GM19455 (cell line): ENCODE measurements at regions not wholly inside any gene's neighbourhood (a gene's known extent, or its start where the extent isn't known, plus 50 kb on each side); places are given as distances from the start of the nearest gene placed in this dataset.
"Not testable (repeated sequence)": the region's sequence is repeated elsewhere in the genome, so short reads cannot be mapped to it uniquely, and the experiment has no call there.

Experiments used
- ATAC-seq: cut with Tn5 transposase; IDR thresholded peaks from one replicate; pipeline ENCODE4 v1.9.1; 2021; ENCODE audit not compliant: unreplicated experiment

DNA sequence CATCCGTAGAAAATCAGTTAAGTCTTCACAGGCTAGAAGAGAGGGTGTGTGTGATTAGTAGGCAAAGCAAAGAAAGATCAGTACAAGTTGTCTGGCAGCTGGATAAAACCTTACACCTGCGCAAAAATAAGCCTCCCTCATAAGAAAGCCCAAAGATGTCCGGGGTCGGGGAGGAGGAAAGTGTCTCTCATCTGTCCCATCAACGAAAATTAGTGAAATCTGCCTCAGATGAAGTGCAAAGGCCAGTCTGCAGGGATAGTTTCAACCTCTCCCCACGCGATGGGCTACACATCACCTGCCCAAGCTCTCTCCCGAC is 333.9 kb downstream of the SRGAP2C start:
- ATAC-seq: no peak

DNA sequence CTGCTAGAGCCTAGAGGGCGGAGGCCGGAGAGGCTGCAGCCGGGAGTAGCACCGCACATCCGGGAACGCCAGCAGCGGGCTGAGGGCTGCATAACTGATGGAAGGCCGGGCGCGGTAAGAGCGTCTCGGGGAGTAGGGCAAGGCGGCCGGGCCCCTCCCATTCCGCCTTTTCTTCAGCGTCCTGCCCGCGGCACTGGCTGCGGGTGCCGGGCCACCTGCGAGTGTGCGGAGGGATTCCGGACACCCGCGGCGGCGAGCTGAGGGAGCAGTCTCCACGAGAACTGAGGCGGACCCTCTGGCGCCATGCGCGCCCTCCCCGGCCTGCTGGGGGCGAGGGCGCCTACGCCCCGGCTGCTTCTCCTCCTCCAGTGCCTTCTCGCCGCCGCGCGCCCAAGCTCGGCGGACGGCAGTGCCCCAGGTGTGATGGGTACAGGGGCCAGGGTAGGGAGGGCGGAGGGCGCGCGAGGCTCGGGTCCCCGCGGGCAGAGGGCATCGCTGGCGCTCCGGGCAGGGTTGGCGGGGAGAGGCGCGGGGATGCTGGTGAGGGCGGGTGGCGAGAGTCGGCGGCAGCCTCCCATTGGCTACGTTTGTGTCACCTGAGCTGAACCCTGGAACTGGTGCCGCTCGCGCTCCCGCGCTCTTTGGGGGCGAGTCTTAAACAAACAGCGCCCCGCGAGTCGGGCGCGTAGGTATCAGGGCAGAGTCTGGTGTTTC is 334.4 kb downstream of the SRGAP2C start:
- no peak for ATAC-seq

DNA sequence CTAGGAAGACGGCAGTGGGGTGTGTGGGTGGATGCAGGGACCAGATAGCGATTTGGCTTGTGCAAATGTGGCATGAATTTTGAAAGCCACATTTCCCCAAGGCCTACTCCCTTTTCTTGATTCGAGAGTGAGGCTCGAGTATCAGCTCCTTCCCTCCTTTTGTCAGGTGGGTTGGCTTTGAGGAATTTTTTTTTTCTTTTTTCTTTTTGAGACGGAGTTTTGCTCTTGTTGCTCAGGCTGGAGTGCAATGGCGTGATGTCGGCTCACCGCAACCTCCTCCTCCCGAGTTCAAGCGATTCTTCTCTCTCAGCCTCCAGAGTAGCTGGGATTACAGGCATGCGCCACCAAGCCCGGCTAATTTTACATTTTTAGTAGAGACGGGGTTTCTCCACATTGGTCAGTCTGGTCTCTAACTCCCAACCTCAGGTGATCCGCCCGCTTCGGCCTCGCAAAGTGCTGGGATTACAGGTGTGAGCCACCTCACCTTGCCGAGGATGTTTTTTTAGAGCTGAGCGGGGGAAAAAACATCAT is 335.0 kb downstream of the SRGAP2C start:
- ATAC-seq: not testable (repeated sequence)

GRCh38 chr1:121522061-121522759 is 337.4 kb downstream of the SRGAP2C start:
- no peak for ATAC-seq

DNA sequence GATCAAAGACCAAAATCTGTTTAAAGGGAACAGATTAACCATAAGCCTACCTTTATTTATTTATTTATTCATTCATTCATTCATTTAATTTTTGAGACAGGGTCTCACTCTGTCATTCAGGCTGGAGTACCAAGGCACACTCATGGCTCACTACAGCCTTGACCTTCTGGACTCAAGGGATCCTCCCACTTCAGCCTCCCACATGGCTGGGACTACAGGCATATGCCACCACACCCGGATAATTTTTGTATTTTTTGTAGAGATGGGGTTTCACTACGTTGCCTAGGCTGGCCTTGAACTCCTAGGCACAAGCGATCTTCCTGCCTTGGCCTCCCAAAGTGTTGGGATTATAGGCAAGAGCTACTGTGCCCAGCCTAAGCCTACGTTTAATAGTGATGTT is 338.3 kb downstream of the SRGAP2C start:
- not testable (repeated sequence) for ATAC-seq

- no peak for ATAC-seq
These were observed 340.6 kb downstream of the SRGAP2C start for GRCh38 chr1:121525355-121525754.

GRCh38 chr1:121528958-121529357 is 344.2 kb downstream of the SRGAP2C start:
- not testable (repeated sequence) for ATAC-seq

GRCh38 chr1:121530026-121530425 is 345.3 kb downstream of the SRGAP2C start:
- not testable (repeated sequence) for ATAC-seq

DNA sequence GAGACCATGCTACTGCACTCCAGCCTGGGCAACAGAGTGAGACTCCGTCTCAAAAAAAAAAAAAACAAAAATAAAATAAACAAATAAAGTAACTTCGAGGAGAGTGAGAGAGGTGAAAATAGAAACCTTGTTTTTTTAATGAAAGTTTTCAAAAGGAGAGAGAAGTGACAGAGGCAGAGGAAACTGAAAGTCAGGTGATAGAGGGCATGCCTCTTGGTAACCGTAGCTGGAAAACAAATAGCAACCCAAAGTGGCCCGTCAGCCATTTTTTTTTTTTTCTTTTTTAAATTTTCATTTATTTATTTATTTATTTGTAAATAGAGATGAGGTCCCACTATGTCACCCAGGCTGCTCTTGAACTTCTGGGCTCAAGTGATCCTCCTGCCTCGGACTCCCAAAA is 347.0 kb downstream of the SRGAP2C start:
- ATAC-seq: not testable (repeated sequence)

DNA sequence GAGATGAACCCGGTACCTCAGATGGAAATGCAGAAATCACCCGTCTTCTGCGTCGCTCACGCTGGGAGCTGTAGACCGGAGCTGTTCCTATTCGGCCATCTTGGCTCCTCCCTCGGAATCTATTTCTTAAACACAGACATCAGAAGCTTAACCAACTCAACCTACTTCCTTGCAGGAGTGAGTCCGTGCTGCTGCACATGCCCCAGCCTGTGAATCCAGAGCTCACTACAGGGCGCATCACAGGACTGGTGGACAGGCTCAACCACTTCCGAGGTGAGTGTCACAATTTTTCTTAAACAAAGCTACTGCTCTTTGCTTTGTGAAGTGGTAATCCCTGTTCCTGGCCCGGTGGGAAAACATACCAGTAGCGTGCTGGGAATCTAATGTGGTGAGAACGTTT is 353.4 kb downstream of the SRGAP2C start:
- ATAC-seq: not testable (repeated sequence)

- no peak for ATAC-seq
These were observed 354.3 kb downstream of the SRGAP2C start for GRCh38 chr1:121538943-121539575.

GRCh38 chr1:121543988-121544387 is 359.2 kb downstream of the SRGAP2C start:
- ATAC-seq: not testable (repeated sequence)

DNA sequence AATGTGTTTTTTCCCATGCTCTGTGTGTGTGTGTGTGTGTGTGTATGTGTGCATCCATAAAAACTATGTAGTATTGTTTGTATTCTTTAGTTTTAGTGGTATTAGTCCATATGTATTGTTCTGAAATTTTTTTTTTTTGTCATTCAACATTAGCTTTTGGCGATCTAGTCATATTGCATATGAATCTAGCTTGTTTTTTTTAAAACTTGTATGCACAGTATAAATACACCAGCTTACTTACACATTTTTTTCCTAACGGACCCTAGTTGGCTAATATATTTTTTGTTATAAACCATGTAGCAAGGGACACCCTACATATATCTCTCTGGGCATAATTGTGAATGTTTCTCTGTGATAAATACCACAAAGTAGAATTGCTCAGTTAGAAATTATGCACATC is 359.7 kb downstream of the SRGAP2C start:
- no peak for ATAC-seq

GRCh38 chr1:121545899-121546298 is 361.1 kb downstream of the SRGAP2C start:
- ATAC-seq: not testable (repeated sequence)

DNA sequence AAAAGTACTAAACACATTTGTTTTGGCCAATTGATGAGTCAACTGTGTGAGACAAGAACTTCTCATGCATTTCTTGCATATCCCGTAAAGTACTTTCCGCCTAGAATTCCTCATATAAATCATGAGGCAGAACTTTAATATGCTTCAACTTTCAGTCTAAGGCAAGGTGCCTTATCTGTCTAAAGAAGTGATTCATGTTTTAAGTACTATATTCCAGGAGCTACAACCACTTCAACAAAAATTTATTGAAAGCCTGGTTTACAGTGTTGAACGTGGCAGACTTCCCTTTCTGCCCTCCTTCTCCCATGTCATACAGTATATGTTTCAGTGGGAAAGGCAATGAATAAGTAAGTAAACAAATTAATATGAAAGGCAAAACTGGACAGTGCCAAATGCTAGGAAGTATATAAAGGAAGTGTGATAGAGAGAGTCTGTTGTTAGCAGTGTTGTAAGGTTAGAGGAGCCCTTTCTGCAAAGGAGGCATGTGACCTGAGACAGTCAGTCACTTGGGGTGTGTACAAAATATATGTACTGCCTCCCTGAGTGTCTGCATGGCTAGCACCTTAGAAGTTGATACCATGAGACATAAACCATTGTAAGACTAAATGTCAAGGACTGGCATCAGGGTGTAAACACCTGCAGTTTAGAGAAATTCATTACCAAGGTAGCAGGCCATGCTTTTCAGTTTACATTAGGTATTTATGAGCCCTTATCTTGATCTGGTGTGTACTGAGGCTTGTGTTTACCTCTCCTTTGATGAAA is 362.2 kb downstream of the SRGAP2C start:
- no peak for ATAC-seq

GRCh38 chr1:121547726-121548125 is 363.0 kb downstream of the SRGAP2C start:
- ATAC-seq: not testable (repeated sequence)

GRCh38 chr1:121550817-121551216 is 366.0 kb downstream of the SRGAP2C start:
- ATAC-seq: not testable (repeated sequence)

DNA sequence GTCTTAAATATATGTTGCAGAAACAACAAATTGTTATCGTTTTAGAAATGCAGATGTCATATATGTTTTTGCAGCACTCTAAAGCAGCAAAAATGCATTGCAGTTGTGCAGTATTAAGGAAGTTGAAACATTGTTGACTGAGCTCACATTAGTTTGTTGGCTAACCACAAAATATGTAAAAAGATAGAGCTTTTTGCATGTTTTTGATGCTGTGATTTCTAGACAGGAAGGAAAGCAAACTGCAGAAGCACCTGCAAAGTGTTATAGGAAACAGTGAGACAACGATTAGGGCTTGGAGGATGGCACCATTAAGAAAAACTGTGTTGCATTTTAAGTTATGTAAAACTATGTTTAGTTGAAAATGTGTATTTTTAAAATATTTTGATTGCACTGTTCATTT is 366.7 kb downstream of the SRGAP2C start:
- ATAC-seq: not testable (repeated sequence)

- not testable (repeated sequence) for ATAC-seq
These were observed 371.8 kb downstream of the SRGAP2C start for GRCh38 chr1:121556560-121556959.

DNA sequence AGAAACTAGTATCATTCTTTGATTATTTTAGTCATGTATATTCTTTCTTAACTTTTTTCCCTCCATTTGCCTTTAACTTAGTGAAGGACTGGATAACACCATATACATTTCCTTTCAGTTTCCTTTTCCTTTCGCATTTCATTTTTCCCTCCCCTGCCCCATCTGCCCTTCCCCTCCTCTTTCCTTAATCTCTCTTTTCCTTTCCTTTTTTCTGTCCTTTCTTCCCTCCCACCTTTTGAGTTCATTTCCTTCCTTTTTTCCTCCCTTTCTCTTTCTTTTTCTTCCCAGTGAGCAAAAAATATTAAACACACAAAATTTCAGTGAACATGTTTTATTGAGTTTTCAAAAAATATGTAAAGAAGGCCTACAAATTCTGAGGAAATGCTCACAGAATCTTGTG is 373.3 kb downstream of the SRGAP2C start:
- ATAC-seq: not testable (repeated sequence)

DNA sequence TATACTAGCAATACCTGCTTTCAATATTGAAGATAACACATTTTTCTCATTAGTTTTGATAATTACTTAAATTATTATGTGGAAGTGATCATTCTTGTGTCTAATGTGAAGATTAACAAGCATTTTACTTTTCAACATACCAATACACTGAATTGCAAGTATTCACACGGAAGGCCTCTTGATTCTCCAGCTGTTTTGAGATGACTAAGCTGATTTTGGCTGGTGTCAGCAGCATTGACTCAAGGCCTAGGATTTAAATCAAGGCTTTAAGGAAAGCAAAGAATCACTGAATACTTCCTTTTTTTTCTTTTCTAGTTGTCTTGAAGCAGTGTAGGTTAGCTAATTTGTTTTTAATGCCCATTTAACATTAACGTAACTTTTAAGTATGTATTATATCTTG is 373.7 kb downstream of the SRGAP2C start:
- no peak for ATAC-seq
